Activated CD4-positive, alpha-beta T cell treated with anti-CD3 and anti-CD28 coated beads for 36 hours (primary cell): ENCODE measurements at regions not wholly inside any gene's neighbourhood (a gene's known extent, or its start where the extent isn't known, plus 50 kb on each side); places are given as distances from the start of the nearest gene placed in this dataset.

Experiments used
- ATAC-seq: fragments of 200-7000 bp; cut with Tn5 transposase; one replicate; pipeline ENCODE4 v1.10.0; 2021; ENCODE audit warnings: mild to moderate bottlenecking, moderate library complexity
- CTCF ChIA-PET: fragments of 350-600 bp; sonication (Branson Sonifier 250); formaldehyde crosslinking; loops from one replicate; lab custom pipeline; 2021; ENCODE audit warnings: antibody characterized with exemption; lab: Charles Lee
- POLR2A ChIA-PET: fragments of 350-600 bp; sonication (Branson Sonifier 250); formaldehyde crosslinking; loops from one replicate; lab custom pipeline; 2021; ENCODE audit warnings: antibody characterized with exemption, inconsistent platforms; lab: Charles Lee
- DNase-seq: peaks from one replicate; pipeline ENCODE4 v3.0.0-alpha.2; 2020
- H3K27ac Mint-ChIP-seq: one replicate; pipeline ENCODE4 v1.8.0; 2021; ENCODE audit warnings: mixed read lengths
- H3K27me3 Mint-ChIP-seq: one replicate; pipeline ENCODE4 v1.8.0; 2021; ENCODE audit warnings: mixed read lengths
- H3K36me3 Mint-ChIP-seq: one replicate; pipeline ENCODE4 v1.8.0; 2021; ENCODE audit warnings: low read depth, mixed read lengths
- H3K4me1 Mint-ChIP-seq: one replicate; pipeline ENCODE4 v1.8.0; 2021; ENCODE audit warnings: mixed read lengths
- H3K4me3 Mint-ChIP-seq: one replicate; pipeline ENCODE4 v1.8.0; 2021; ENCODE audit warnings: mild to moderate bottlenecking, moderate library complexity, mixed read lengths
- H3K9me3 Mint-ChIP-seq: one replicate; pipeline ENCODE4 v1.8.0; 2021; ENCODE audit warnings: low read depth, mixed read lengths
- intact Hi-C, 2 experiments: fragments of 100-400 bp; cut with DNase I in 1 of 2; cut with micrococcal nuclease in 1 of 2; formaldehyde crosslinking; loops; one replicate each; pipeline versions ENCODE4 v1.14.2 to v1.15.1; 2022 to 2024; cut with DNase I, micrococcal nuclease

- ATAC-seq (no peak), DNase-seq (no peak)
- H3K36me3 Mint-ChIP-seq: no peaks in the 10 kb centered on the region
- H3K9me3 Mint-ChIP-seq: no peaks in the 10 kb centered on the region
- intact Hi-C loops: no loop called here
- H3K27ac Mint-ChIP-seq: no peak overlapping the region
- POLR2A ChIA-PET: no interaction called here
- CTCF ChIA-PET: interaction anchor here (1.1 kb wide), 1 partner anchor 9 kb away, joined by 3 read pairs; no protein-coding TSS in a partner anchor
- H3K4me3 Mint-ChIP-seq: no peak overlapping the region
- H3K4me1 Mint-ChIP-seq: no peaks in the 10 kb centered on the region
- peaks cover 3% of the 10 kb centered on the region for H3K27me3 Mint-ChIP-seq
These were observed 1365.0 kb downstream of the EFNB2 start for GRCh38 chr13:105170438-105170837.

GRCh38 chr13:105168295-105168694 is 1367.2 kb downstream of the EFNB2 start:
- H3K4me1 Mint-ChIP-seq: no peaks in the 10 kb centered on the region
- no peak overlapping the region for H3K4me3 Mint-ChIP-seq
- no peaks in the 10 kb centered on the region for H3K9me3 Mint-ChIP-seq
- ChIA-PET CTCF (no interaction called here), POLR2A (no interaction called here)
- no peaks in the 10 kb centered on the region for H3K36me3 Mint-ChIP-seq
- no peak overlapping the region for H3K27ac Mint-ChIP-seq
- peaks cover 3% of the 10 kb centered on the region for H3K27me3 Mint-ChIP-seq
- intact Hi-C loops: no loop called here
- ATAC-seq (no peak), DNase-seq (no peak)

GRCh38 chr13:105167385-105167784 is 1368.1 kb downstream of the EFNB2 start:
- Mint-ChIP-seq H3K4me1 (no peaks in the 10 kb centered on the region), H3K27ac (no peak overlapping the region), H3K27me3 (peaks cover 3% of the 10 kb centered on the region), H3K4me3 (no peak overlapping the region), H3K36me3 (no peaks in the 10 kb centered on the region), H3K9me3 (no peaks in the 10 kb centered on the region)
- ATAC-seq (no peak), DNase-seq (no peak)
- intact Hi-C loops: no loop called here
- ChIA-PET CTCF (no interaction called here), POLR2A (no interaction called here)

GRCh38 chr13:105165449-105166125 is 1369.9 kb downstream of the EFNB2 start:
- Mint-ChIP-seq H3K27ac (no peak overlapping the region), H3K36me3 (no peaks in the 10 kb centered on the region), H3K4me3 (no peak overlapping the region), H3K9me3 (no peaks in the 10 kb centered on the region), H3K27me3 (peaks cover 3% of the 10 kb centered on the region), H3K4me1 (no peaks in the 10 kb centered on the region)
- intact Hi-C loops: no loop called here
- ATAC-seq: no peak
- CTCF ChIA-PET: interaction anchor here (1.0 kb wide), 1 partner anchor 14 kb away, joined by 4 read pairs; no protein-coding TSS in a partner anchor
- no peak for DNase-seq
- POLR2A ChIA-PET: no interaction called here

- Mint-ChIP-seq H3K4me1 (no peaks in the 10 kb centered on the region), H3K4me3 (no peak overlapping the region), H3K27me3 (peaks cover 3% of the 10 kb centered on the region), H3K27ac (no peak overlapping the region), H3K36me3 (no peaks in the 10 kb centered on the region), H3K9me3 (no peaks in the 10 kb centered on the region)
- intact Hi-C loops: no loop called here
- no peak for ATAC-seq
- DNase-seq: no peak
- ChIA-PET CTCF (no interaction called here), POLR2A (no interaction called here)
These were observed 1375.6 kb downstream of the EFNB2 start for GRCh38 chr13:105159841-105160240.

GRCh38 chr13:105153611-105154010 is 1381.9 kb downstream of the EFNB2 start:
- Mint-ChIP-seq H3K9me3 (no peaks in the 10 kb centered on the region), H3K4me1 (no peaks in the 10 kb centered on the region), H3K36me3 (no peaks in the 10 kb centered on the region), H3K27ac (no peak overlapping the region), H3K27me3 (peaks cover 10% of the 10 kb centered on the region), H3K4me3 (no peak overlapping the region)
- DNase-seq: no peak
- ChIA-PET POLR2A (no interaction called here), CTCF (no interaction called here)
- no peak for ATAC-seq
- intact Hi-C loops: no loop called here

GRCh38 chr13:105151639-105152038 is 1383.8 kb downstream of the EFNB2 start:
- H3K27ac Mint-ChIP-seq: no peak overlapping the region
- H3K36me3 Mint-ChIP-seq: no peaks in the 10 kb centered on the region
- CTCF ChIA-PET: interaction anchor here (0.7 kb wide), 1 partner anchor 43 kb away, joined by 5 read pairs; no protein-coding TSS in a partner anchor
- ATAC-seq (no peak), DNase-seq (no peak)
- POLR2A ChIA-PET: no interaction called here
- no peaks in the 10 kb centered on the region for H3K9me3 Mint-ChIP-seq
- peaks cover 10% of the 10 kb centered on the region for H3K27me3 Mint-ChIP-seq
- no peaks in the 10 kb centered on the region for H3K4me1 Mint-ChIP-seq
- intact Hi-C loops: no loop called here
- H3K4me3 Mint-ChIP-seq: no peak overlapping the region

- ATAC-seq (no peak), DNase-seq (no peak)
- intact Hi-C loops: no loop called here
- Mint-ChIP-seq H3K27me3 (peaks cover 7% of the 10 kb centered on the region), H3K9me3 (no peaks in the 10 kb centered on the region), H3K4me3 (no peak overlapping the region), H3K36me3 (no peaks in the 10 kb centered on the region), H3K4me1 (no peaks in the 10 kb centered on the region), H3K27ac (no peak overlapping the region)
- POLR2A ChIA-PET: no interaction called here
- CTCF ChIA-PET: no interaction called here
These were observed 1388.0 kb downstream of the EFNB2 start for GRCh38 chr13:105147461-105147860.

GRCh38 chr13:105144936-105145335 is 1390.5 kb downstream of the EFNB2 start:
- H3K4me3 Mint-ChIP-seq: no peak overlapping the region
- H3K9me3 Mint-ChIP-seq: no peaks in the 10 kb centered on the region
- DNase-seq: no peak
- no peaks in the 10 kb centered on the region for H3K36me3 Mint-ChIP-seq
- H3K4me1 Mint-ChIP-seq: peaks cover 6% of the 10 kb centered on the region
- ChIA-PET CTCF (no interaction called here), POLR2A (no interaction called here)
- intact Hi-C loops: loop anchor here in 1 of 2 experiments (5.0 kb wide), 1 partner anchor 1402 kb away; no protein-coding TSS in a partner anchor
- ATAC-seq: no peak
- H3K27ac Mint-ChIP-seq: no peak overlapping the region
- H3K27me3 Mint-ChIP-seq: peaks cover under 1% of the 10 kb centered on the region

GRCh38 chr13:105144020-105144419 is 1391.4 kb downstream of the EFNB2 start:
- no peak for DNase-seq
- intact Hi-C loops: loop anchor here in 1 of 2 experiments (5.0 kb wide), 1 partner anchor 1403 kb away; no protein-coding TSS in a partner anchor
- CTCF ChIA-PET: no interaction called here
- H3K27me3 Mint-ChIP-seq: no peaks in the 10 kb centered on the region
- POLR2A ChIA-PET: no interaction called here
- H3K36me3 Mint-ChIP-seq: no peaks in the 10 kb centered on the region
- H3K27ac Mint-ChIP-seq: no peak overlapping the region
- ATAC-seq: no peak
- no peaks in the 10 kb centered on the region for H3K9me3 Mint-ChIP-seq
- H3K4me1 Mint-ChIP-seq: peaks cover 13% of the 10 kb centered on the region
- H3K4me3 Mint-ChIP-seq: no peak overlapping the region

- Mint-ChIP-seq H3K27me3 (no peaks in the 10 kb centered on the region), H3K4me1 (peaks cover 17% of the 10 kb centered on the region), H3K36me3 (no peaks in the 10 kb centered on the region), H3K27ac (no peak overlapping the region), H3K9me3 (no peaks in the 10 kb centered on the region), H3K4me3 (no peak overlapping the region)
- ATAC-seq (no peak), DNase-seq (no peak)
- CTCF ChIA-PET: no interaction called here
- intact Hi-C loops: loop anchor here in 1 of 2 experiments (5.0 kb wide), 1 partner anchor 1405 kb away; no protein-coding TSS in a partner anchor
- POLR2A ChIA-PET: no interaction called here
These were observed 1392.9 kb downstream of the EFNB2 start for GRCh38 chr13:105142556-105142955.
